AG09319 (cell line): ENCODE measurements at regions not wholly inside any gene's neighbourhood (a gene's known extent, or its start where the extent isn't known, plus 50 kb on each side); places are given as distances from the start of the nearest gene placed in this dataset.

Source experiments
- DNase-seq: peaks from one replicate; pipeline ENCODE4 v3.0.0-alpha.2; 2010; ENCODE audit warnings: low read depth; ENCODE audit errors: extremely low read depth
- CTCF ChIP-seq: IDR thresholded peaks from 2 replicates; pipeline ENCODE4 v1.5.1; 2011; ENCODE audit warnings: low read depth, mild to moderate bottlenecking, inconsistent platforms, low read length, moderate library complexity

GRCh38 chr3:34842706-34843480, 796.4 kb upstream of the ARPP21 start:
- DNase-seq: no peak
- no peak for TF ChIP-seq CTCF

- no peak for TF ChIP-seq CTCF
- no peak for DNase-seq
Measured at GRCh38 chr3:34844323-34844620, 795.1 kb upstream of the ARPP21 start.

GRCh38 chr3:34851137-34851536, 788.2 kb upstream of the ARPP21 start:
- no peak for TF ChIP-seq CTCF
- no peak for DNase-seq

GRCh38 chr3:34852844-34853439, 786.4 kb upstream of the ARPP21 start:
- TF ChIP-seq CTCF: no peak
- no peak for DNase-seq

GRCh38 chr3:34856081-34856947, 783.0 kb upstream of the ARPP21 start:
- no peak for TF ChIP-seq CTCF
- no peak for DNase-seq

GRCh38 chr3:34858067-34858660, 781.2 kb upstream of the ARPP21 start:
- no peak for TF ChIP-seq CTCF
- DNase-seq: no peak

- TF ChIP-seq CTCF: no peak
- DNase-seq: no peak
Measured at GRCh38 chr3:34859746-34860145, 779.6 kb upstream of the ARPP21 start.
